Stimulated activated effector memory CD8-positive, alpha-beta T cell treated with anti-CD3 and anti-CD28 coated beads, Interleukin-12 subunit alpha, Interleukin-12 subunit beta, amount 100 ng/mL, for 72 hours (primary cell): ENCODE measurements at regions not wholly inside any gene's neighbourhood (a gene's known extent, or its start where the extent isn't known, plus 50 kb on each side); places are given as distances from the start of the nearest gene placed in this dataset.

Experiments
- ATAC-seq: fragments of 150-1000 bp; cut with Tn5 transposase; 2 replicates; pipeline ENCODE4 v1.10.0; 2021
- DNase-seq, 2 donors: peaks; one replicate each; pipeline ENCODE4 v3.0.0; 2021 to 2022; ENCODE audit warnings: low spot score in 2 of 2
- H3K27ac Mint-ChIP-seq: one replicate; pipeline ENCODE4 v1.8.0; 2022; ENCODE audit warnings: mild to moderate bottlenecking, mixed read lengths
- H3K36me3 Mint-ChIP-seq: one replicate; pipeline ENCODE4 v1.8.0; 2022; ENCODE audit warnings: mild to moderate bottlenecking, mixed read lengths
- H3K4me1 Mint-ChIP-seq: one replicate; pipeline ENCODE4 v1.8.0; 2022; ENCODE audit warnings: mixed read lengths
- H3K4me3 Mint-ChIP-seq: one replicate; pipeline ENCODE4 v1.8.0; 2022; ENCODE audit warnings: mild to moderate bottlenecking, mixed read lengths
- H3K9me3 Mint-ChIP-seq: one replicate; pipeline ENCODE4 v1.8.0; 2022; ENCODE audit warnings: mixed read lengths

- peak; percentile 2 to 71 for DNase-seq
- peak; percentile 56 for ATAC-seq
- peak overlapping the region; percentile 90 for H3K27ac Mint-ChIP-seq
- peak overlapping the region; percentile 95 for H3K4me3 Mint-ChIP-seq
- peaks cover 16% of the 10 kb centered on the region for H3K4me1 Mint-ChIP-seq
- peaks cover 57% of the 10 kb centered on the region for H3K36me3 Mint-ChIP-seq
- H3K9me3 Mint-ChIP-seq, result no peaks in the 10 kb centered on the region
Observed at GRCh38 chrX:45850775-45851433, 650.2 kb upstream of the DIPK2B start.

GRCh38 chrX:45850197-45850774, 649.6 kb upstream of the DIPK2B start:
- Mint-ChIP-seq H3K4me1 (peaks cover 16% of the 10 kb centered on the region), H3K9me3 (no peaks in the 10 kb centered on the region), H3K4me3 (peak overlapping the region; percentile 95), H3K27ac (peak overlapping the region; percentile 90), H3K36me3 (peaks cover 63% of the 10 kb centered on the region)
- ATAC-seq (peak; percentile 24), DNase-seq (peak; percentile 3 to 55)

GRCh38 chrX:45849261-45849862, 648.7 kb upstream of the DIPK2B start:
- ATAC-seq, result no peak
- no peak for DNase-seq
- Mint-ChIP-seq H3K36me3 (peaks cover 72% of the 10 kb centered on the region), H3K4me3 (peak overlapping the region; percentile 95), H3K27ac (peak overlapping the region; percentile 90), H3K4me1 (peaks cover 10% of the 10 kb centered on the region), H3K9me3 (no peaks in the 10 kb centered on the region)

GRCh38 chrX:45847961-45848360, 647.3 kb upstream of the DIPK2B start:
- H3K4me1 Mint-ChIP-seq, result peaks cover 6% of the 10 kb centered on the region
- no peak overlapping the region for H3K4me3 Mint-ChIP-seq
- H3K36me3 Mint-ChIP-seq, result peaks cover 86% of the 10 kb centered on the region
- H3K9me3 Mint-ChIP-seq, result no peaks in the 10 kb centered on the region
- H3K27ac Mint-ChIP-seq, result no peak overlapping the region
- ATAC-seq (no peak), DNase-seq (no peak)

- H3K4me3 Mint-ChIP-seq, result no peak overlapping the region
- no peaks in the 10 kb centered on the region for H3K9me3 Mint-ChIP-seq
- H3K4me1 Mint-ChIP-seq, result peaks cover 22% of the 10 kb centered on the region
- DNase-seq, result no peak
- H3K27ac Mint-ChIP-seq, result no peak overlapping the region
- peaks cover 96% of the 10 kb centered on the region for H3K36me3 Mint-ChIP-seq
- no peak for ATAC-seq
Observed at GRCh38 chrX:45846328-45846727, 645.7 kb upstream of the DIPK2B start.

- Mint-ChIP-seq H3K27ac (no peak overlapping the region), H3K4me1 (peaks cover 22% of the 10 kb centered on the region), H3K9me3 (no peaks in the 10 kb centered on the region), H3K36me3 (peaks cover 99% of the 10 kb centered on the region), H3K4me3 (no peak overlapping the region)
- peak in 1 of 2 donors; percentile 49 for DNase-seq
- peak; percentile 79 for ATAC-seq
Observed at GRCh38 chrX:45845142-45845541, 644.5 kb upstream of the DIPK2B start.

- peaks cover 98% of the 10 kb centered on the region for H3K36me3 Mint-ChIP-seq
- H3K4me1 Mint-ChIP-seq, result peaks cover 22% of the 10 kb centered on the region
- peak overlapping the region; percentile 15 for H3K27ac Mint-ChIP-seq
- no peak for ATAC-seq
- H3K4me3 Mint-ChIP-seq, result peak overlapping the region; percentile 35
- no peaks in the 10 kb centered on the region for H3K9me3 Mint-ChIP-seq
- DNase-seq, result no peak
Observed at GRCh38 chrX:45843518-45843917, 642.8 kb upstream of the DIPK2B start.

- Mint-ChIP-seq H3K9me3 (no peaks in the 10 kb centered on the region), H3K36me3 (peaks cover 98% of the 10 kb centered on the region), H3K27ac (peak overlapping the region; percentile 24), H3K4me3 (peak overlapping the region; percentile 35), H3K4me1 (peaks cover 22% of the 10 kb centered on the region)
- no peak for DNase-seq
- no peak for ATAC-seq
Observed at GRCh38 chrX:45842926-45843315, 642.2 kb upstream of the DIPK2B start.

GRCh38 chrX:45842207-45842925, 641.7 kb upstream of the DIPK2B start:
- DNase-seq (no peak), ATAC-seq (peak; percentile 64)
- peak overlapping the region; percentile 35 for H3K4me3 Mint-ChIP-seq

GRCh38 chrX:45840411-45840950, 639.8 kb upstream of the DIPK2B start:
- peaks cover 93% of the 10 kb centered on the region for H3K36me3 Mint-ChIP-seq
- ATAC-seq (no peak), DNase-seq (no peak)
- no peak overlapping the region for H3K4me3 Mint-ChIP-seq
- no peak overlapping the region for H3K27ac Mint-ChIP-seq
- H3K9me3 Mint-ChIP-seq, result no peaks in the 10 kb centered on the region
- peaks cover 22% of the 10 kb centered on the region for H3K4me1 Mint-ChIP-seq

More at GRCh38 chrX:45842207-45842925, 641.7 kb upstream of the DIPK2B start:
- Mint-ChIP-seq H3K36me3 (peaks cover 97% of the 10 kb centered on the region), H3K4me1 (peaks cover 22% of the 10 kb centered on the region), H3K9me3 (no peaks in the 10 kb centered on the region), H3K27ac (peak overlapping the region; percentile 24)

- H3K4me1 Mint-ChIP-seq, result peaks cover 20% of the 10 kb centered on the region
- H3K27ac Mint-ChIP-seq, result peak overlapping the region; percentile 82
- peak overlapping the region; percentile 44 for H3K4me3 Mint-ChIP-seq
- H3K36me3 Mint-ChIP-seq, result peaks cover 73% of the 10 kb centered on the region
- DNase-seq (no peak), ATAC-seq (peak; percentile 84)
- H3K9me3 Mint-ChIP-seq, result no peaks in the 10 kb centered on the region
Observed at GRCh38 chrX:45830343-45830742, 629.7 kb upstream of the DIPK2B start.

- H3K36me3 Mint-ChIP-seq, result peaks cover 64% of the 10 kb centered on the region
- H3K9me3 Mint-ChIP-seq, result no peaks in the 10 kb centered on the region
- no peak for DNase-seq
- H3K4me1 Mint-ChIP-seq, result peaks cover 7% of the 10 kb centered on the region
- H3K27ac Mint-ChIP-seq, result peak overlapping the region; percentile 73
- H3K4me3 Mint-ChIP-seq, result peak overlapping the region; percentile 20
- ATAC-seq, result peak; percentile 99
Observed at GRCh38 chrX:45824471-45824870, 623.8 kb upstream of the DIPK2B start.

GRCh38 chrX:45823536-45823935, 622.9 kb upstream of the DIPK2B start:
- Mint-ChIP-seq H3K27ac (no peak overlapping the region), H3K4me1 (peaks cover 11% of the 10 kb centered on the region), H3K36me3 (peaks cover 65% of the 10 kb centered on the region), H3K9me3 (no peaks in the 10 kb centered on the region), H3K4me3 (no peak overlapping the region)
- ATAC-seq, result no peak
- DNase-seq, result no peak

GRCh38 chrX:45822124-45822523, 621.4 kb upstream of the DIPK2B start:
- DNase-seq (no peak), ATAC-seq (no peak)
- H3K4me1 Mint-ChIP-seq, result peaks cover 11% of the 10 kb centered on the region

GRCh38 chrX:45818913-45819312, 618.2 kb upstream of the DIPK2B start:
- H3K4me1 Mint-ChIP-seq, result peaks cover 12% of the 10 kb centered on the region
- H3K36me3 Mint-ChIP-seq, result peaks cover 72% of the 10 kb centered on the region
- no peak overlapping the region for H3K27ac Mint-ChIP-seq
- no peaks in the 10 kb centered on the region for H3K9me3 Mint-ChIP-seq
- ATAC-seq (no peak), DNase-seq (no peak)
- H3K4me3 Mint-ChIP-seq, result no peak overlapping the region

More at GRCh38 chrX:45822124-45822523, 621.4 kb upstream of the DIPK2B start:
- Mint-ChIP-seq H3K36me3 (peaks cover 64% of the 10 kb centered on the region), H3K9me3 (no peaks in the 10 kb centered on the region), H3K27ac (no peak overlapping the region), H3K4me3 (no peak overlapping the region)
